Naive thymus-derived CD4-positive, alpha-beta T cell (primary cell): ENCODE measurements at regions not wholly inside any gene's neighbourhood (a gene's known extent, or its start where the extent isn't known, plus 50 kb on each side); places are given as distances from the start of the nearest gene placed in this dataset.

Experiments
- ATAC-seq: fragments of 150-1000 bp; cut with Tn5 transposase; 2 replicates; pipeline ENCODE4 v1.10.0; 2021; ENCODE audit warnings: mild to moderate bottlenecking, moderate library complexity
- CTCF ChIA-PET: fragments of 350-600 bp; sonication (Branson Sonifier 250); formaldehyde crosslinking; loops from one replicate; lab custom pipeline; 2021; ENCODE audit warnings: antibody characterized with exemption; lab: Charles Lee
- POLR2A ChIA-PET: fragments of 350-600 bp; sonication (Branson Sonifier 250); formaldehyde crosslinking; loops from one replicate; lab custom pipeline; 2021; ENCODE audit warnings: antibody characterized with exemption, inconsistent platforms; lab: Charles Lee
- DNase-seq, 9 donors: peaks; one replicate each; pipeline versions ENCODE4 v3.0.0 to v3.0.0-alpha.2; 2020 to 2022; ENCODE audit warnings: mixed read lengths in 1 of 9
- H3K27ac ChIP-seq: one replicate; pipeline ENCODE4 v1.7.0; 2013; ENCODE audit warnings: mild to moderate bottlenecking, low read depth, low read length, moderate library complexity
- H3K27me3 ChIP-seq, 2 donors: one replicate each; pipeline ENCODE4 v1.7.0; 2013; ENCODE audit warnings: low read length in 2 of 2, mild to moderate bottlenecking in 2 of 2, moderate library complexity in 2 of 2; ENCODE audit not compliant: control insufficient read depth in 2 of 2, insufficient read depth in 2 of 2
- H3K36me3 ChIP-seq, 3 experiments: 1 replicate in 2 of 3; 2 replicates in 1 of 3; pipeline ENCODE4 v1.7.0; 2013; ENCODE audit warnings: low read length in 3 of 3, mild to moderate bottlenecking in 3 of 3, moderate library complexity in 1 of 3; ENCODE audit not compliant: insufficient read depth in 3 of 3, control insufficient read depth in 2 of 3
- H3K4me1 ChIP-seq, 2 donors: one replicate each; pipeline ENCODE4 v1.7.0; 2013; ENCODE audit warnings: low read length in 2 of 2, mild to moderate bottlenecking in 2 of 2, moderate library complexity in 1 of 2; ENCODE audit not compliant: control insufficient read depth in 2 of 2, insufficient read depth in 2 of 2
- H3K4me3 ChIP-seq: 2 replicates; pipeline ENCODE4 v1.7.0; 2013; ENCODE audit warnings: mild to moderate bottlenecking, low read length
- H3K9me3 ChIP-seq, 3 experiments: 1 replicate in 2 of 3; 2 replicates in 1 of 3; pipeline ENCODE4 v1.7.0; 2013; ENCODE audit warnings: low read length in 3 of 3; ENCODE audit not compliant: control insufficient read depth in 2 of 3
- H3K27ac Mint-ChIP-seq, 9 donors: one replicate each; pipeline ENCODE4 v1.8.0; 2020 to 2022; ENCODE audit warnings: mixed read lengths in 9 of 9, mild to moderate bottlenecking in 8 of 9, moderate library complexity in 5 of 9, inconsistent platforms in 2 of 9
- H3K27me3 Mint-ChIP-seq, 5 donors: one replicate each; pipeline ENCODE4 v1.8.0; 2021 to 2022; ENCODE audit warnings: mixed read lengths in 5 of 5, mild to moderate bottlenecking in 1 of 5
- H3K36me3 Mint-ChIP-seq, 5 donors: one replicate each; pipeline ENCODE4 v1.8.0; 2020 to 2022; ENCODE audit warnings: mixed read lengths in 5 of 5, mild to moderate bottlenecking in 3 of 5, inconsistent platforms in 1 of 5
- H3K4me1 Mint-ChIP-seq, 7 donors: one replicate each; pipeline ENCODE4 v1.8.0; 2020 to 2022; ENCODE audit warnings: mixed read lengths in 7 of 7, mild to moderate bottlenecking in 3 of 7, inconsistent platforms in 1 of 7
- H3K4me3 Mint-ChIP-seq, 10 donors: one replicate each; pipeline ENCODE4 v1.8.0; 2020 to 2022; ENCODE audit warnings: mild to moderate bottlenecking in 10 of 10, mixed read lengths in 10 of 10, moderate library complexity in 6 of 10, inconsistent platforms in 2 of 10
- H3K9me3 Mint-ChIP-seq, 11 donors: one replicate each; pipeline ENCODE4 v1.8.0; 2020 to 2022; ENCODE audit warnings: mixed read lengths in 11 of 11, mild to moderate bottlenecking in 4 of 11, inconsistent platforms in 1 of 11, moderate library complexity in 1 of 11
- intact Hi-C, 2 donors: fragments of 100-400 bp; cut with micrococcal nuclease; formaldehyde crosslinking; loops; one replicate each; pipeline ENCODE4 v1.15.1; 2023

DNA sequence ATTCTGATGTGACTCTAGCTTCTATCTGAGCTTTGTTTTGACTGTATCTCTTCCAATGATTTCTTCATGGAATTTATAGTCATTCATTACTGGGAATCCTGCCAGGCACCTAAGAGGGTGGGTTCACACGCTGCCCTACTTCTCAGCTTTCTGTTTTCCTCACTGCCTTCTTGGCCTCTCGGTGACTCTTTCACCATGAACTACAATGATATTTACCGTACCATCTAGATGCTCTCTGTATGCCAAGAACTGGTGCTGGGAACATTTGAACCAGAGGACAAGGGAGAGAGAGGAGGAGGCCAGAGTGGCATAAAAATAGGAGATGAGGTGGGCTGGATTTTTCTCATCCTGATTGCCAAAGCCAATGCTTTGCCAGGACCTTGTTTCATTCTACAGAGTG lies 280.0 kb upstream of the P2RY1 start:
- ChIA-PET CTCF (no interaction called here), POLR2A (no interaction called here)
- Histone ChIP-seq H3K4me3 (no peak overlapping the region), H3K9me3 (no peaks in the 10 kb centered on the region), H3K27ac (no peak overlapping the region), H3K4me1 (no peaks in the 10 kb centered on the region), H3K36me3 (no peaks in the 10 kb centered on the region), H3K27me3 (no peaks in the 10 kb centered on the region)
- H3K4me3 Mint-ChIP-seq, result no peak overlapping the region
- intact Hi-C loops, result no loop called here
- peaks cover 0 to 5% (median 0%) of the 10 kb centered on the region in 11 donors for H3K9me3 Mint-ChIP-seq
- no peak for DNase-seq
- H3K27me3 Mint-ChIP-seq, result peaks cover 0 to 16% (median 0%) of the 10 kb centered on the region in 5 donors
- no peaks in the 10 kb centered on the region for H3K36me3 Mint-ChIP-seq
- H3K4me1 Mint-ChIP-seq, result peaks cover 0 to 11% (median 5%) of the 10 kb centered on the region in 7 donors
- no peak for ATAC-seq
- H3K27ac Mint-ChIP-seq, result no peak overlapping the region

DNA sequence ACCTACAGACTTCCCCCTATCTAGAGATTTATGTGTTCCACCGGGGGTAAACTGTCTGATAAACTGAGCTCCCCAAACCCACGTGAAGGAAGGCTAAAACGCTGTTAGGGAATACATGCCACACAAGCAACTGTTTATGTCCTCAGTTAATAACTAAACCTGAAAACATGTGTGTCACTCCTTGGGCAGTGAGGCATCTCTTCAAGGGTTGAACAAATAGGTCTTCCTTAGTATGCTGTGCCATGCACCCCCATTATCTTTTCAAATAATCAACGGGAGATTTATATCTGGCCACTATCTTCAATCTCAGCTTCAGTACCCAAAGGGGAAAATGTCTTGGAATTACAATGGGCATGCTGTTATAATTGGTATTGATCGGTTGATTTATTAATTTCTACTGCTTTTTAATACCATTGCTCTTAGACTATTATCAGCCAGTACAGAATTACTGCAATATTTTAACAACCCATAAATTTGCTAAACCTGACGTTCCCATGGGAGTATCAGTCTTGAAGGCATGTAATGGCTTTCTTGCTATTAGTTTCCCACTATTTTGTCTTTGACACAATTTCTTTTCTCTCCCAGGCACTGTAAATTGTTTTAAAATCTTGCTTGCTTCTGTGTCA lies 279.2 kb upstream of the P2RY1 start:
- Mint-ChIP-seq H3K36me3 (no peaks in the 10 kb centered on the region), H3K4me1 (peaks cover 0 to 11% (median 5%) of the 10 kb centered on the region in 7 donors), H3K27me3 (peaks cover 0 to 14% (median 0%) of the 10 kb centered on the region in 5 donors), H3K27ac (no peak overlapping the region), H3K9me3 (peaks cover 0 to 6% (median 0%) of the 10 kb centered on the region in 11 donors), H3K4me3 (no peak overlapping the region)
- no peaks in the 10 kb centered on the region for H3K4me1 ChIP-seq
- ChIA-PET POLR2A (no interaction called here), CTCF (no interaction called here)
- H3K9me3 ChIP-seq, result no peaks in the 10 kb centered on the region
- H3K36me3 ChIP-seq, result no peaks in the 10 kb centered on the region
- no peak for DNase-seq
- no peak for ATAC-seq
- H3K4me3 ChIP-seq, result no peak overlapping the region
- intact Hi-C loops, result no loop called here
- no peak overlapping the region for H3K27ac ChIP-seq
- no peaks in the 10 kb centered on the region for H3K27me3 ChIP-seq

DNA sequence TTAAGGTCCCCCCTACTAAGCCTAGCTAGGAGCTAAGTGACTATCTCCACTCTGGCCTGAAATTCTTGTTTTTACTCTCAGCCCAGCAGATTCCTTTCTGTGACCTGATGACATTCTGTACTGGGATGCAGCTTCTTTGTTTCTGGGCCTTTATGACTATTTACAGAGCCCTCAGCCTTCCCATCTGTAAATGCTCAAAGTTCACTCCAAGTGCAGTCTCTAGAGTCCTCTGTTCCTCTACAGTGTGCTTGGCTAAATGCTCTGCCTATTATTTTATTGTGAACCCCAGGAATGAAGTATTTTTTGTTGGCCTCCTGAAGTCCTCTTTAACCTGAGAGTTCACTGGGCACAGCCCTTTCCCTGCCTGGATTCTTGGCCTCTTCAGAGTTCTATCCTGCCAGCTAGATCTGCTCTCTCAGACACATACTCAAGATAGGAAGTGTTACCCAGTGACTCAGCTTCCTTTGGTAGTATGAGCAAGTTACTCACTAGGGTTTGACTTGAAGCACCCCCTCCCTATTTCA lies 278.1 kb upstream of the P2RY1 start:
- Histone ChIP-seq H3K27me3 (no peaks in the 10 kb centered on the region), H3K9me3 (no peaks in the 10 kb centered on the region), H3K27ac (no peak overlapping the region), H3K4me1 (no peaks in the 10 kb centered on the region), H3K36me3 (no peaks in the 10 kb centered on the region), H3K4me3 (no peak overlapping the region)
- Mint-ChIP-seq H3K9me3 (peaks cover 0 to 6% (median 0%) of the 10 kb centered on the region in 11 donors), H3K4me1 (peaks cover 0 to 11% (median 5%) of the 10 kb centered on the region in 7 donors), H3K4me3 (no peak overlapping the region), H3K36me3 (no peaks in the 10 kb centered on the region), H3K27ac (peak overlapping the region in 1 of 9 donors; percentile 33), H3K27me3 (peaks cover 0 to 14% (median 3%) of the 10 kb centered on the region in 5 donors)
- intact Hi-C loops, result no loop called here
- ATAC-seq (no peak), DNase-seq (no peak)
- ChIA-PET POLR2A (no interaction called here), CTCF (no interaction called here)

DNA sequence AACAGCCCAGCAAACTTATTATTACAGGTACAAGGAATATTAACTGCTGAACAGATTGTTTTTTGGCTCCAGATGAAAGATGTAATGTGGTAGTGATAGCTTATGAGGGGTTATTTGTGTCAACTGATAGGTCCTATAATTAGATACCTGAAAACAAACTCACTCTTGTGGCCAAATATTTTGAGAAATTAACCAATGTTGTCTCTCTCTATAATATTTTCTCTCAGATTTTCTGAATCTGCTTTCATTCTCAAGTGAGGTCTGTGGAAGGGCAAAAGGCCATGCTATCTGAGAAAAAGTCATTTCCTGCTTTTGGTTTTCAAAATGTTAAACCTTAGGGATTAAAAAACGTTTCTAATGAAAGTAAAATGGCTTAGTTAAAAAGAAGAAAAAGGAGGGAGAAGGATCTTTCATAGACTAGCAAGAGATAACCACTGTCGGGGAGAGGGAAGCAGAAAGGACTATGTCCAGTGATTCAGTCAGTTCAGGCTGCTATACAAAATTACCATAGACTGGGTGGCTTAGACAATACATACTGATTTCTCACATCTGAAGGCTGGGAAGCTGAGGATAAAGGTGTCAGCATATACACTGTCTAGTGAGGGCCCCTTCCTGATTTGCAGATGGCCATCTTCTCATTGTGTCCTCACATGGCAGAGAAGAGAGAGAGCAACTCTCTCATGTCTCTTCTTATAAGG lies 277.5 kb upstream of the P2RY1 start:
- no peaks in the 10 kb centered on the region for H3K36me3 ChIP-seq
- ChIA-PET POLR2A (no interaction called here), CTCF (no interaction called here)
- H3K4me1 ChIP-seq, result no peaks in the 10 kb centered on the region
- ATAC-seq (no peak), DNase-seq (no peak)
- no peak overlapping the region for H3K27ac ChIP-seq
- H3K27ac Mint-ChIP-seq, result no peak overlapping the region
- H3K36me3 Mint-ChIP-seq, result no peaks in the 10 kb centered on the region
- peaks cover 0 to 9% (median 4%) of the 10 kb centered on the region in 5 donors for H3K27me3 Mint-ChIP-seq
- no peak overlapping the region for H3K4me3 ChIP-seq
- peaks cover 0 to 6% (median 0%) of the 10 kb centered on the region in 11 donors for H3K9me3 Mint-ChIP-seq
- no peaks in the 10 kb centered on the region for H3K27me3 ChIP-seq
- no peaks in the 10 kb centered on the region for H3K9me3 ChIP-seq
- peaks cover 0 to 11% (median 5%) of the 10 kb centered on the region in 7 donors for H3K4me1 Mint-ChIP-seq
- intact Hi-C loops, result no loop called here
- H3K4me3 Mint-ChIP-seq, result no peak overlapping the region

DNA sequence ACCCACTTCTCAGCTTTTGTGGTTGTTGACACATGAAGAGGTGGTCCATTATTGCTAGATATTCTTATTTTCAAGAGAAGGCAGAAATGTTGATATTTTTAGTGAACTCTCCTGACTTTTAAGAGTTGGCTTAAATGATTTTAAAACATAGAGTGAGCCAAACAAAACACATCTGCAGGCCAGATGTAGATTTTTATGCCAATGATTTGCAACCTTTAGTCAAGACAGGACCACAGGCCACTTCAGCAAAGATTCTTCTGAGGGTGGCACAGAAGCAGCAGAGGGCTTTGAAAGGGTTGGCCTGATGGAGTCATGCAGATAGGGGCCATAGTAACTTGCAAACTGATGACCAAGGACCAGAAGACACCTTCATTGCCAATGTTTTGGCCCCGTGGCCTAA lies 276.5 kb upstream of the P2RY1 start:
- Histone ChIP-seq H3K4me3 (no peak overlapping the region), H3K9me3 (no peaks in the 10 kb centered on the region), H3K36me3 (no peaks in the 10 kb centered on the region), H3K27ac (no peak overlapping the region), H3K4me1 (no peaks in the 10 kb centered on the region), H3K27me3 (no peaks in the 10 kb centered on the region)
- ChIA-PET CTCF (no interaction called here), POLR2A (no interaction called here)
- ATAC-seq (no peak), DNase-seq (no peak)
- H3K4me1 Mint-ChIP-seq, result peaks cover 0 to 11% (median 5%) of the 10 kb centered on the region in 7 donors
- peaks cover 0 to 6% (median 0%) of the 10 kb centered on the region in 11 donors for H3K9me3 Mint-ChIP-seq
- intact Hi-C loops, result no loop called here
- no peaks in the 10 kb centered on the region for H3K36me3 Mint-ChIP-seq
- no peak overlapping the region for H3K4me3 Mint-ChIP-seq
- peaks cover 0 to 6% (median 0%) of the 10 kb centered on the region in 5 donors for H3K27me3 Mint-ChIP-seq
- H3K27ac Mint-ChIP-seq, result no peak overlapping the region

DNA sequence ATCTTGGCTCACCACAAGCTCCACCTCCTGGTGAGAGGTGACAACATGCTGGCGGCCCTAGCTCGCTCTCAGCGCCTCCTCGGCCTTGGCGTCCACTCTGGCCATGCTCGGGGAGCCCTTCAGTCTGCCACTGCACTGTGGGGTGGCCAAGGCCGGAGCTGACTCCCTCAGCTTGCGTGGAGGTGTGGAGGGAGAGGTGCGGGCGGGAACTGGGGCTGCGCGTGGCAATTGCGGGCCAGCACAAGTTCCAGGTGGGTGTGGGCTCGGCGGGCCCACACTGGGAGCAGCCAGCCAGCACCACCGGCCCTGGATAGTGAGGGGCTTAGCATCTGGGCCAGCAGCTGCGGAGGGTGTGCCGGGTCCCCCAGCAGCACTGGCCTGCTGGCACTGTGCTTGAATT lies 275.7 kb upstream of the P2RY1 start:
- ChIA-PET POLR2A (no interaction called here), CTCF (no interaction called here)
- Mint-ChIP-seq H3K9me3 (peaks cover 0 to 6% (median 0%) of the 10 kb centered on the region in 11 donors), H3K27me3 (peaks cover 0 to 6% (median 0%) of the 10 kb centered on the region in 5 donors), H3K27ac (no peak overlapping the region), H3K4me3 (no peak overlapping the region), H3K36me3 (no peaks in the 10 kb centered on the region), H3K4me1 (peaks cover 0 to 11% (median 5%) of the 10 kb centered on the region in 7 donors)
- ATAC-seq, result no peak
- Histone ChIP-seq H3K27ac (no peak overlapping the region), H3K27me3 (no peaks in the 10 kb centered on the region), H3K4me3 (no peak overlapping the region), H3K9me3 (no peaks in the 10 kb centered on the region), H3K4me1 (no peaks in the 10 kb centered on the region), H3K36me3 (no peaks in the 10 kb centered on the region)
- no peak for DNase-seq
- intact Hi-C loops, result no loop called here
